ENCODE measurements at regions not wholly inside any gene's neighbourhood (a gene's known extent, or its start where the extent isn't known, plus 50 kb on each side); places are given as distances from the start of the nearest gene placed in this dataset.

DNA sequence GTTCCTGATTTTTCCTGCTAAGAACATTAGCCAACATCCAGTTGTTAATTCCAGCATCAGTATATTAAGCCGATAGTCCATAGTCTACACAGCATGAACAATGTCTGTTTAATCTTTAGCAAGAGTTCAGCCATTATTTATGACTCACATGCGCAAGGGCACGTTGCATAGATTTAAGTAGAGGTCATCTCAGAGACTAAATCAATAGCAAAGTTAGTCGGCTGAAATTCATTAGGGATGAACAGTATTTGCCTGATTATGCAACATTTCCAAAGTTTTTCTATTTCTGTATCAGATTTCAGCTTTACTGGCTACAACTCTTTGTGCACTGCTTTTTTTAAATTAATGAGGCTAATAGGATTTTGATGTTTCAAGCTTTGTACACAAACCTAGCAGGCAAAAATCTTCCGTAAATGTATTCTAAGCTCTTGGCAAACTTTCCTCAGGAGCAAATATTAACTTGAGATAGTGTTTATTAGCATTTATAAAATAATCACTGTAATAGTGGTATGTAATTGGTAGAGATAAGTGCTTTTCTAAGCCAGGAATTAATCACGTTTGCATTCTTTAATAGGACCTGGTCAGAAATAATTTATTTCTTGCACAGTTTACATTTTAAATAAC lies 578.7 kb upstream of the ID2 start:
- H3K27ac ChIP-seq, result no peak overlapping the region
- no peaks in the 10 kb centered on the region for H3K27me3 ChIP-seq (replicated peaks; ENCODE audit: insufficient read depth)
- ATAC-seq (ENCODE audit: insufficient number of reproducible peaks, low FRiP score, low read depth) (no peak), DNase-seq (ENCODE audit: low spot score) (no peak)
- H3K9me3 ChIP-seq, result no peaks in the 10 kb centered on the region
- H3K36me3 ChIP-seq, result no peaks in the 10 kb centered on the region
- no peak overlapping the region for H3K4me3 ChIP-seq
- TF ChIP-seq, protein P1, sequence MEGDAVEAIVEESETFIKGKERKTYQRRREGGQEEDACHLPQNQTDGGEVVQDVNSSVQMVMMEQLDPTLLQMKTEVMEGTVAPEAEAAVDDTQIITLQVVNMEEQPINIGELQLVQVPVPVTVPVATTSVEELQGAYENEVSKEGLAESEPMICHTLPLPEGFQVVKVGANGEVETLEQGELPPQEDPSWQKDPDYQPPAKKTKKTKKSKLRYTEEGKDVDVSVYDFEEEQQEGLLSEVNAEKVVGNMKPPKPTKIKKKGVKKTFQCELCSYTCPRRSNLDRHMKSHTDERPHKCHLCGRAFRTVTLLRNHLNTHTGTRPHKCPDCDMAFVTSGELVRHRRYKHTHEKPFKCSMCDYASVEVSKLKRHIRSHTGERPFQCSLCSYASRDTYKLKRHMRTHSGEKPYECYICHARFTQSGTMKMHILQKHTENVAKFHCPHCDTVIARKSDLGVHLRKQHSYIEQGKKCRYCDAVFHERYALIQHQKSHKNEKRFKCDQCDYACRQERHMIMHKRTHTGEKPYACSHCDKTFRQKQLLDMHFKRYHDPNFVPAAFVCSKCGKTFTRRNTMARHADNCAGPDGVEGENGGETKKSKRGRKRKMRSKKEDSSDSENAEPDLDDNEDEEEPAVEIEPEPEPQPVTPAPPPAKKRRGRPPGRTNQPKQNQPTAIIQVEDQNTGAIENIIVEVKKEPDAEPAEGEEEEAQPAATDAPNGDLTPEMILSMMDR (IDR thresholded peaks at IDR 0.05), result no peak
- no peaks in the 10 kb centered on the region for H3K4me1 ChIP-seq (ENCODE audit: control insufficient read depth in 1 of 2, low read depth in 2 of 2)

GRCh38 chr2:8107150-8107549 lies 574.7 kb upstream of the ID2 start:
- H3K9me3 ChIP-seq, result no peaks in the 10 kb centered on the region
- ATAC-seq (ENCODE audit: insufficient number of reproducible peaks, low FRiP score, low read depth) (no peak), DNase-seq (ENCODE audit: low spot score) (no peak)
- H3K4me1 ChIP-seq (ENCODE audit: control insufficient read depth in 1 of 2, low read depth in 2 of 2), result no peaks in the 10 kb centered on the region
- no peaks in the 10 kb centered on the region for H3K27me3 ChIP-seq (replicated peaks; ENCODE audit: insufficient read depth)
- TF ChIP-seq, protein P1 (IDR thresholded peaks at IDR 0.05), result no peak
- no peak overlapping the region for H3K27ac ChIP-seq
- no peaks in the 10 kb centered on the region for H3K36me3 ChIP-seq
- no peak overlapping the region for H3K4me3 ChIP-seq

- ATAC-seq (ENCODE audit: insufficient number of reproducible peaks, low FRiP score, low read depth), result no peak
- H3K27me3 ChIP-seq (replicated peaks; ENCODE audit: insufficient read depth), result no peaks in the 10 kb centered on the region
Measured at GRCh38 chr2:8107621-8108378, 574.1 kb upstream of the ID2 start.

GRCh38 chr2:8110716-8111115 lies 571.1 kb upstream of the ID2 start:
- H3K36me3 ChIP-seq, result no peaks in the 10 kb centered on the region
- no peaks in the 10 kb centered on the region for H3K9me3 ChIP-seq
- H3K27ac ChIP-seq, result no peak overlapping the region
- DNase-seq (ENCODE audit: low spot score) (no peak), ATAC-seq (ENCODE audit: insufficient number of reproducible peaks, low FRiP score, low read depth) (no peak)
- no peak overlapping the region for H3K4me3 ChIP-seq
- TF ChIP-seq, protein P1 (IDR thresholded peaks at IDR 0.05), result no peak
- no peaks in the 10 kb centered on the region for H3K27me3 ChIP-seq (replicated peaks; ENCODE audit: insufficient read depth)
- H3K4me1 ChIP-seq (ENCODE audit: control insufficient read depth in 1 of 2, low read depth in 2 of 2), result no peaks in the 10 kb centered on the region

More at GRCh38 chr2:8107621-8108378, 574.1 kb upstream of the ID2 start:
- no peak for DNase-seq (ENCODE audit: low spot score)
- H3K36me3 ChIP-seq, result no peaks in the 10 kb centered on the region
- no peaks in the 10 kb centered on the region for H3K9me3 ChIP-seq
- TF ChIP-seq, protein P1 (IDR thresholded peaks at IDR 0.05), result no peak
- H3K27ac ChIP-seq, result no peak overlapping the region
- H3K4me3 ChIP-seq, result no peak overlapping the region
- H3K4me1 ChIP-seq (ENCODE audit: control insufficient read depth in 1 of 2, low read depth in 2 of 2), result no peaks in the 10 kb centered on the region

DNA sequence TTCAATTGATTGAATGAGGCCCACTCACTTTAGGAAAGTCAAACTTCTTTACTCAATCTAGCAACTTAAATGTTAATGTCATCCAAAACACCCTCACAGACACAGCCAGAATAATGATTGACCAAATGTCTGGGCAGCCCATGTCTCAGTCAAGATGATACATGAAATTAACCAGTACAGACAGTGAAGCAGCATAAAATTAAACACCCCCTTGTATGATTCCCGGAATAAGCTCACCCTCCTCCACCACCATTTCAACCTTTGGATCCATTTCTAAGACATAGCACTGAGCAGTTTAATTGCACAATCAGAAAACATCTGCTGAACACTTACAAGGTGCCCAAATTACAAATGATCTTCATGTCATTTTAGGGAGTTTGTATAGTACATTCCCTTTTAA lies 570.7 kb upstream of the ID2 start:
- DNase-seq (ENCODE audit: low spot score) (no peak), ATAC-seq (ENCODE audit: insufficient number of reproducible peaks, low FRiP score, low read depth) (no peak)

More for the DNA sequence above, 570.7 kb upstream of the ID2 start:
- H3K9me3 ChIP-seq, result no peaks in the 10 kb centered on the region
- no peaks in the 10 kb centered on the region for H3K4me1 ChIP-seq (ENCODE audit: control insufficient read depth in 1 of 2, low read depth in 2 of 2)
- no peak overlapping the region for H3K27ac ChIP-seq
- no peaks in the 10 kb centered on the region for H3K36me3 ChIP-seq
- no peaks in the 10 kb centered on the region for H3K27me3 ChIP-seq (replicated peaks; ENCODE audit: insufficient read depth)
- H3K4me3 ChIP-seq, result no peak overlapping the region
- TF ChIP-seq, protein P1 (IDR thresholded peaks at IDR 0.05), result no peak

All from thoracic aorta (tissue), 2 donors.